ENCODE measurements at regions not wholly inside any gene's neighbourhood (a gene's known extent, or its start where the extent isn't known, plus 50 kb on each side); places are given as distances from the start of the nearest gene placed in this dataset.

- no peak overlapping the region for H2BK12ac ChIP-seq (ENCODE audit: insufficient read length, low read depth, low read length)
- TF ChIP-seq CTCF (conservative IDR thresholded peaks at IDR 0.05): no peak
- H2BK15ac ChIP-seq (ENCODE audit: low read depth, low read length): no peak overlapping the region
- no peak overlapping the region for H2AK5ac ChIP-seq (ENCODE audit: insufficient read length, low read length)
- H3K4ac ChIP-seq (ENCODE audit: low read depth, low read length): no peak overlapping the region
- Mint-ChIP-seq H3K4me3 (no peak overlapping the region), H3K27ac (no peak overlapping the region), H3K27me3 (ENCODE audit: low read depth) (peaks cover 50% of the 10 kb centered on the region), H3K9me3 (no peaks in the 10 kb centered on the region; a peak in 2 of 5 replicates), H3K36me3 (ENCODE audit: insufficient read depth in 1 of 3, low read depth in 3 of 3) (no peaks in the 10 kb centered on the region), H3K4me1 (peaks cover 35 to 36% of the 10 kb centered on the region in 2 experiments)
- no peak overlapping the region for H4K8ac ChIP-seq (replicated peaks; ENCODE audit: insufficient read length, low read depth, low read length)
- no peak for DNase-seq
- H2AFZ ChIP-seq (ENCODE audit: low read length): no peak overlapping the region
- H4K20me1 ChIP-seq (ENCODE audit: control insufficient read depth, insufficient read depth, insufficient read length): no peaks in the 10 kb centered on the region
- H3K4me1 ChIP-seq (ENCODE audit: insufficient read depth, low read length): peaks cover 14% of the 10 kb centered on the region
- H3K9me3 ChIP-seq (ENCODE audit: control insufficient read depth, low read depth, low read length): no peaks in the 10 kb centered on the region
- H3K56ac ChIP-seq (ENCODE audit: insufficient read length, low read depth, low read length): no peak overlapping the region
- no peak overlapping the region for H3K18ac ChIP-seq (ENCODE audit: insufficient read length, low read depth, low read length)
- H3K23me2 ChIP-seq (ENCODE audit: insufficient read length, low read depth, low read length, poor library complexity, severe bottlenecking): no peaks in the 10 kb centered on the region
- H3K9ac ChIP-seq (ENCODE audit: extremely low read depth, insufficient read length, low read length): no peak overlapping the region
- no CpG with 5 or more reads among the region's 1 CpG for WGBS (ENCODE audit: extremely low coverage, insufficient read length, low lambda C conversion rate)
- no peak overlapping the region for H2BK20ac ChIP-seq (ENCODE audit: low read depth, low read length, poor library complexity, severe bottlenecking)
- no peak overlapping the region for H3K4me2 ChIP-seq (ENCODE audit: insufficient read depth, insufficient read length, low read length)
- H2BK5ac ChIP-seq (ENCODE audit: insufficient read length, low read length): no peak overlapping the region
- H3K27me3 ChIP-seq (ENCODE audit: insufficient read depth, low read length): no peaks in the 10 kb centered on the region; the same call in 1 of the 2 replicates
- H3K79me2 ChIP-seq (ENCODE audit: insufficient read depth, low read length): no peaks in the 10 kb centered on the region
- no peak overlapping the region for H4K91ac ChIP-seq (ENCODE audit: insufficient read length, low read depth, low read length)
- H3K23ac ChIP-seq (ENCODE audit: insufficient read length, low read depth, low read length): no peak overlapping the region
- no peak overlapping the region for H3T11ph ChIP-seq (ENCODE audit: low read length)
- H4K5ac ChIP-seq (ENCODE audit: insufficient read length, low read depth, low read length): no peak overlapping the region
- H3K14ac ChIP-seq (ENCODE audit: insufficient read depth, low read length): no peak overlapping the region
- H2BK120ac ChIP-seq (ENCODE audit: low read depth, low read length, poor library complexity, severe bottlenecking): no peak overlapping the region
- no peak overlapping the region for H3K27ac ChIP-seq (ENCODE audit: insufficient read length, low read depth, low read length)
- no peaks in the 10 kb centered on the region for H3K79me1 ChIP-seq (ENCODE audit: insufficient read depth, low read depth, low read length, poor library complexity, severe bottlenecking)
These were observed 213.7 kb upstream of the NR4A3 start for GRCh38 chr9:99607842-99608448.
